GM23338 (cell line): ENCODE measurements at regions not wholly inside any gene's neighbourhood (a gene's known extent, or its start where the extent isn't known, plus 50 kb on each side); places are given as distances from the start of the nearest gene placed in this dataset.

ENCODE experiments used
- ATAC-seq: fragments of 200-7000 bp; cut with Tn5 transposase; 3 replicates; pipeline ENCODE4 v1.9.1; 2020
- DNase-seq: peaks from one replicate; pipeline ENCODE4 v3.0.0-alpha.2; 2015; ENCODE audit warnings: low spot score
- H2AFZ ChIP-seq: fragments of 200-600 bp; sonication (generic); 2 replicates; pipeline ENCODE4 v1.8.0; 2016; ENCODE audit warnings: antibody characterized with exemption, mild to moderate bottlenecking, moderate library complexity
- H3F3A ChIP-seq: fragments of 200-600 bp; sonication (generic); replicated peaks from 2 replicates; pipeline ENCODE4 v1.8.0; 2017; ENCODE audit warnings: antibody characterized with exemption, mixed run types, low read depth
- H3K27ac ChIP-seq: fragments of 200-600 bp; sonication (generic); 2 replicates; pipeline ENCODE4 v1.6.1; 2016; ENCODE audit warnings: low read depth
- H3K27me3 ChIP-seq: fragments of 200-600 bp; sonication (generic); 2 replicates; pipeline ENCODE4 v1.8.0; 2016; ENCODE audit warnings: mild to moderate bottlenecking, mixed run types, moderate library complexity; ENCODE audit not compliant: insufficient read depth
- H3K36me3 ChIP-seq: fragments of 200-600 bp; sonication (generic); 2 replicates; pipeline ENCODE4 v1.8.0; 2016; ENCODE audit warnings: mild to moderate bottlenecking; ENCODE audit not compliant: insufficient read depth
- H3K4me1 ChIP-seq: fragments of 200-600 bp; sonication (generic); 2 replicates; pipeline ENCODE4 v1.8.0; 2016; ENCODE audit warnings: mild to moderate bottlenecking, moderate library complexity; ENCODE audit not compliant: insufficient read depth
- H3K4me2 ChIP-seq: fragments of 200-600 bp; sonication (generic); 2 replicates; pipeline ENCODE4 v1.7.1; 2017; ENCODE audit warnings: mixed run types
- H3K4me3 ChIP-seq: fragments of 200-600 bp; sonication (generic); 2 replicates; pipeline ENCODE4 v1.6.1; 2016; ENCODE audit warnings: mixed run types
- H3K79me2 ChIP-seq: fragments of 200-600 bp; sonication (generic); replicated peaks from 2 replicates; pipeline ENCODE4 v1.8.0; 2017; ENCODE audit warnings: mild to moderate bottlenecking; ENCODE audit not compliant: insufficient read depth
- H3K9me2 ChIP-seq: fragments of 200-600 bp; sonication (generic); 2 replicates; pipeline ENCODE4 v1.8.0; 2017; ENCODE audit not compliant: insufficient read depth
- H4K20me1 ChIP-seq: fragments of 200-600 bp; sonication (generic); replicated peaks from 2 replicates; pipeline ENCODE4 v1.8.0; 2017; ENCODE audit warnings: mild to moderate bottlenecking; ENCODE audit not compliant: insufficient read depth
- H3K27ac Mint-ChIP-seq: 2 replicates; pipeline ENCODE4 v1.8.0; 2020; ENCODE audit warnings: inconsistent platforms, mild to moderate bottlenecking, moderate library complexity, mixed read lengths
- H3K27me3 Mint-ChIP-seq: 3 replicates; pipeline ENCODE4 v1.8.0; 2022; ENCODE audit warnings: low read depth, mild to moderate bottlenecking, moderate library complexity, mixed read lengths, inconsistent platforms; ENCODE audit not compliant: insufficient read depth, poor library complexity
- H3K36me3 Mint-ChIP-seq: 3 replicates; pipeline ENCODE4 v1.8.0; 2021; ENCODE audit warnings: low read depth, mild to moderate bottlenecking, inconsistent platforms, moderate library complexity, mixed read lengths
- H3K4me1 Mint-ChIP-seq: 3 replicates; pipeline ENCODE4 v1.8.0; 2020; ENCODE audit warnings: mild to moderate bottlenecking, inconsistent platforms, mixed read lengths
- H3K4me3 Mint-ChIP-seq: 3 replicates; pipeline ENCODE4 v1.8.0; 2021; ENCODE audit warnings: moderate library complexity, mild to moderate bottlenecking, inconsistent platforms, mixed read lengths
- H3K9me3 Mint-ChIP-seq: 3 replicates; pipeline ENCODE4 v1.8.0; 2020; ENCODE audit warnings: moderate library complexity, mild to moderate bottlenecking, inconsistent platforms, mixed read lengths
- CREB1 ChIP-seq: fragments of 250-450 bp; sonication (Bioruptor Pico); IDR thresholded peaks from 2 replicates; pipeline ENCODE4 v1.5.0; 2020; ENCODE audit warnings: low read depth, mild to moderate bottlenecking, moderate library complexity
- EZH2 ChIP-seq: fragments of 200-600 bp; sonication (generic); IDR thresholded peaks from one replicate; pipeline ENCODE4 v1.8.0; 2017; ENCODE audit warnings: antibody characterized with exemption, mild to moderate bottlenecking, low read depth; ENCODE audit not compliant: unreplicated experiment
- EZH2phosphoT487 ChIP-seq: fragments of 200-600 bp; sonication (generic); IDR thresholded peaks from one replicate; pipeline ENCODE4 v1.8.1; 2018; ENCODE audit warnings: antibody characterized with exemption; ENCODE audit not compliant: unreplicated experiment
- JUNB ChIP-seq: IDR thresholded peaks from one replicate; pipeline ENCODE4 v1.6.1; 2016; ENCODE audit warnings: antibody characterized with exemption; ENCODE audit not compliant: unreplicated experiment
- NANOG ChIP-seq: IDR thresholded peaks from 2 replicates; pipeline ENCODE4 v1.6.1; 2016; ENCODE audit warnings: antibody characterized with exemption, borderline replicate concordance
- POLR2AphosphoS5 ChIP-seq: IDR thresholded peaks from 2 replicates; pipeline ENCODE4 v1.6.1; 2016; ENCODE audit warnings: antibody characterized with exemption, low read depth
- STAT1 ChIP-seq: IDR thresholded peaks from one replicate; pipeline ENCODE4 v1.6.1; 2016; ENCODE audit warnings: antibody characterized with exemption; ENCODE audit not compliant: unreplicated experiment
- ZNF114 ChIP-seq: fragments of 250-450 bp; sonication (Bioruptor Pico); IDR thresholded peaks from 2 replicates; pipeline ENCODE4 v1.5.0; 2020; ENCODE audit warnings: mild to moderate bottlenecking, moderate library complexity
- ZNF331 ChIP-seq: fragments of 250-450 bp; sonication (Bioruptor Pico); IDR thresholded peaks from 2 replicates; pipeline ENCODE4 v1.5.0; 2020; ENCODE audit warnings: low read depth, mild to moderate bottlenecking, moderate library complexity
- TF ChIP-seq, protein P1 (sequence below): IDR thresholded peaks from 2 replicates; pipeline ENCODE4 v1.6.1; 2016; ENCODE audit warnings: antibody characterized with exemption
- TF ChIP-seq, protein P2 (sequence below): fragments of 250-450 bp; sonication (Bioruptor Pico); IDR thresholded peaks from 2 replicates; pipeline ENCODE4 v1.5.0; 2020; ENCODE audit warnings: mild to moderate bottlenecking, moderate library complexity
- TF ChIP-seq, protein P3 (sequence below): IDR thresholded peaks from one replicate; pipeline ENCODE4 v1.6.1; 2018; ENCODE audit warnings: antibody characterized with exemption; ENCODE audit not compliant: unreplicated experiment

DNA sequence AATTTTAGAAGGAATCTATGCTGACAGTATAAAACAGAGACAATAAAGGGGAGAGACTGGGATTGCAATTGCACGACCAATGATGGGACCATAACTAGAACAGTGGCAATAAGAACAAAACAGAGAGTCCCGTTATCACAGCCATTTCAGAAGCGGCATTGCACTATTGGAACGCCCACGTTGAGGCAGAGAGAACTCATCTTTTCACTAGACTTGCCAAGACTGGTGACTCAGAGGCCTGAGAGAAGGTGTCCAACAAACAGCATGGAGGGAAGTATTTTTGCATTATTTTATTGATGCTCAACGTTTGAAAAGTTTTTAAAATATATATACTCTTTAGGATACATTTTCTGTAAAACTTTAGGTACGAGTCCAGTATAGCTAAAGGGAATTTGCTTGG is 737.7 kb downstream of the TLE1 start:
- no peaks in the 10 kb centered on the region for H3K4me1 Mint-ChIP-seq
- Histone ChIP-seq H3K4me3 (no peak overlapping the region), H3K27me3 (no peaks in the 10 kb centered on the region), H2AFZ (no peak overlapping the region), H3K36me3 (no peaks in the 10 kb centered on the region), H3K79me2 (no peaks in the 10 kb centered on the region), H3K4me2 (no peak overlapping the region), H3K9me2 (no peaks in the 10 kb centered on the region), H3K27ac (no peak overlapping the region), H4K20me1 (no peaks in the 10 kb centered on the region), H3F3A (no peaks in the 10 kb centered on the region), H3K4me1 (peaks cover 6% of the 10 kb centered on the region)
- H3K9me3 Mint-ChIP-seq: no peaks in the 10 kb centered on the region
- DNase-seq (no peak), ATAC-seq (no peak)
- no peak overlapping the region for H3K27ac Mint-ChIP-seq
- no peak overlapping the region for H3K4me3 Mint-ChIP-seq
- no peaks in the 10 kb centered on the region for H3K27me3 Mint-ChIP-seq
- TF ChIP-seq EZH2phosphoT487 (no peak), JUNB (no peak), CREB1 (CRISPR knock-in tag) (no peak), ZNF331 (no peak), EZH2 (no peak), POLR2AphosphoS5 (no peak), NANOG (no peak), ZNF114 (no peak), STAT1 (no peak)
- TF ChIP-seq, protein P1, sequence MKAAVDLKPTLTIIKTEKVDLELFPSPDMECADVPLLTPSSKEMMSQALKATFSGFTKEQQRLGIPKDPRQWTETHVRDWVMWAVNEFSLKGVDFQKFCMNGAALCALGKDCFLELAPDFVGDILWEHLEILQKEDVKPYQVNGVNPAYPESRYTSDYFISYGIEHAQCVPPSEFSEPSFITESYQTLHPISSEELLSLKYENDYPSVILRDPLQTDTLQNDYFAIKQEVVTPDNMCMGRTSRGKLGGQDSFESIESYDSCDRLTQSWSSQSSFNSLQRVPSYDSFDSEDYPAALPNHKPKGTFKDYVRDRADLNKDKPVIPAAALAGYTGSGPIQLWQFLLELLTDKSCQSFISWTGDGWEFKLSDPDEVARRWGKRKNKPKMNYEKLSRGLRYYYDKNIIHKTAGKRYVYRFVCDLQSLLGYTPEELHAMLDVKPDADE: no peak
- TF ChIP-seq, protein P2, sequence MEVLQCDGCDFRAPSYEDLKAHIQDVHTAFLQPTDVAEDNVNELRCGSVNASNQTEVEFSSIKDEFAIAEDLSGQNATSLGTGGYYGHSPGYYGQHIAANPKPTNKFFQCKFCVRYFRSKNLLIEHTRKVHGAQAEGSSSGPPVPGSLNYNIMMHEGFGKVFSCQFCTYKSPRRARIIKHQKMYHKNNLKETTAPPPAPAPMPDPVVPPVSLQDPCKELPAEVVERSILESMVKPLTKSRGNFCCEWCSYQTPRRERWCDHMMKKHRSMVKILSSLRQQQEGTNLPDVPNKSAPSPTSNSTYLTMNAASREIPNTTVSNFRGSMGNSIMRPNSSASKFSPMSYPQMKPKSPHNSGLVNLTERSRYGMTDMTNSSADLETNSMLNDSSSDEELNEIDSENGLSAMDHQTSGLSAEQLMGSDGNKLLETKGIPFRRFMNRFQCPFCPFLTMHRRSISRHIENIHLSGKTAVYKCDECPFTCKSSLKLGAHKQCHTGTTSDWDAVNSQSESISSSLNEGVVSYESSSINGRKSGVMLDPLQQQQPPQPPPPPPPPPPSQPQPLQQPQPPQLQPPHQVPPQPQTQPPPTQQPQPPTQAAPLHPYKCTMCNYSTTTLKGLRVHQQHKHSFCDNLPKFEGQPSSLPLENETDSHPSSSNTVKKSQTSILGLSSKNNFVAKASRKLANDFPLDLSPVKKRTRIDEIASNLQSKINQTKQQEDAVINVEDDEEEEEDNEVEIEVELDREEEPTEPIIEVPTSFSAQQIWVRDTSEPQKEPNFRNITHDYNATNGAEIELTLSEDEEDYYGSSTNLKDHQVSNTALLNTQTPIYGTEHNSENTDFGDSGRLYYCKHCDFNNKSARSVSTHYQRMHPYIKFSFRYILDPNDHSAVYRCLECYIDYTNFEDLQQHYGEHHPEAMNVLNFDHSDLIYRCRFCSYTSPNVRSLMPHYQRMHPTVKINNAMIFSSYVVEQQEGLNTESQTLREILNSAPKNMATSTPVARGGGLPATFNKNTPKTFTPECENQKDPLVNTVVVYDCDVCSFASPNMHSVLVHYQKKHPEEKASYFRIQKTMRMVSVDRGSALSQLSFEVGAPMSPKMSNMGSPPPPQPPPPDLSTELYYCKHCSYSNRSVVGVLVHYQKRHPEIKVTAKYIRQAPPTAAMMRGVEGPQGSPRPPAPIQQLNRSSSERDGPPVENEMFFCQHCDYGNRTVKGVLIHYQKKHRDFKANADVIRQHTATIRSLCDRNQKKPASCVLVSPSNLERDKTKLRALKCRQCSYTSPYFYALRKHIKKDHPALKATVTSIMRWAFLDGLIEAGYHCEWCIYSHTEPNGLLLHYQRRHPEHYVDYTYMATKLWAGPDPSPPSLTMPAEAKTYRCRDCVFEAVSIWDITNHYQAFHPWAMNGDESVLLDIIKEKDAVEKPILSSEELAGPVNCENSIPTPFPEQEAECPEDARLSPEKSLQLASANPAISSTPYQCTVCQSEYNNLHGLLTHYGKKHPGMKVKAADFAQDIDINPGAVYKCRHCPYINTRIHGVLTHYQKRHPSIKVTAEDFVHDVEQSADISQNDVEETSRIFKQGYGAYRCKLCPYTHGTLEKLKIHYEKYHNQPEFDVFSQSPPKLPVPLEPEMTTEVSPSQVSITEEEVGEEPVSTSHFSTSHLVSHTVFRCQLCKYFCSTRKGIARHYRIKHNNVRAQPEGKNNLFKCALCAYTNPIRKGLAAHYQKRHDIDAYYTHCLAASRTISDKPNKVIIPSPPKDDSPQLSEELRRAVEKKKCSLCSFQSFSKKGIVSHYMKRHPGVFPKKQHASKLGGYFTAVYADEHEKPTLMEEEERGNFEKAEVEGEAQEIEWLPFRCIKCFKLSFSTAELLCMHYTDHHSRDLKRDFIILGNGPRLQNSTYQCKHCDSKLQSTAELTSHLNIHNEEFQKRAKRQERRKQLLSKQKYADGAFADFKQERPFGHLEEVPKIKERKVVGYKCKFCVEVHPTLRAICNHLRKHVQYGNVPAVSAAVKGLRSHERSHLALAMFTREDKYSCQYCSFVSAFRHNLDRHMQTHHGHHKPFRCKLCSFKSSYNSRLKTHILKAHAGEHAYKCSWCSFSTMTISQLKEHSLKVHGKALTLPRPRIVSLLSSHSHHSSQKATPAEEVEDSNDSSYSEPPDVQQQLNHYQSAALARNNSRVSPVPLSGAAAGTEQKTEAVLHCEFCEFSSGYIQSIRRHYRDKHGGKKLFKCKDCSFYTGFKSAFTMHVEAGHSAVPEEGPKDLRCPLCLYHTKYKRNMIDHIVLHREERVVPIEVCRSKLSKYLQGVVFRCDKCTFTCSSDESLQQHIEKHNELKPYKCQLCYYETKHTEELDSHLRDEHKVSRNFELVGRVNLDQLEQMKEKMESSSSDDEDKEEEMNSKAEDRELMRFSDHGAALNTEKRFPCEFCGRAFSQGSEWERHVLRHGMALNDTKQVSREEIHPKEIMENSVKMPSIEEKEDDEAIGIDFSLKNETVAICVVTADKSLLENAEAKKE (CRISPR knock-in tag): no peak
- TF ChIP-seq, protein P3, sequence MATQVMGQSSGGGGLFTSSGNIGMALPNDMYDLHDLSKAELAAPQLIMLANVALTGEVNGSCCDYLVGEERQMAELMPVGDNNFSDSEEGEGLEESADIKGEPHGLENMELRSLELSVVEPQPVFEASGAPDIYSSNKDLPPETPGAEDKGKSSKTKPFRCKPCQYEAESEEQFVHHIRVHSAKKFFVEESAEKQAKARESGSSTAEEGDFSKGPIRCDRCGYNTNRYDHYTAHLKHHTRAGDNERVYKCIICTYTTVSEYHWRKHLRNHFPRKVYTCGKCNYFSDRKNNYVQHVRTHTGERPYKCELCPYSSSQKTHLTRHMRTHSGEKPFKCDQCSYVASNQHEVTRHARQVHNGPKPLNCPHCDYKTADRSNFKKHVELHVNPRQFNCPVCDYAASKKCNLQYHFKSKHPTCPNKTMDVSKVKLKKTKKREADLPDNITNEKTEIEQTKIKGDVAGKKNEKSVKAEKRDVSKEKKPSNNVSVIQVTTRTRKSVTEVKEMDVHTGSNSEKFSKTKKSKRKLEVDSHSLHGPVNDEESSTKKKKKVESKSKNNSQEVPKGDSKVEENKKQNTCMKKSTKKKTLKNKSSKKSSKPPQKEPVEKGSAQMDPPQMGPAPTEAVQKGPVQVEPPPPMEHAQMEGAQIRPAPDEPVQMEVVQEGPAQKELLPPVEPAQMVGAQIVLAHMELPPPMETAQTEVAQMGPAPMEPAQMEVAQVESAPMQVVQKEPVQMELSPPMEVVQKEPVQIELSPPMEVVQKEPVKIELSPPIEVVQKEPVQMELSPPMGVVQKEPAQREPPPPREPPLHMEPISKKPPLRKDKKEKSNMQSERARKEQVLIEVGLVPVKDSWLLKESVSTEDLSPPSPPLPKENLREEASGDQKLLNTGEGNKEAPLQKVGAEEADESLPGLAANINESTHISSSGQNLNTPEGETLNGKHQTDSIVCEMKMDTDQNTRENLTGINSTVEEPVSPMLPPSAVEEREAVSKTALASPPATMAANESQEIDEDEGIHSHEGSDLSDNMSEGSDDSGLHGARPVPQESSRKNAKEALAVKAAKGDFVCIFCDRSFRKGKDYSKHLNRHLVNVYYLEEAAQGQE: no peak
- H3K36me3 Mint-ChIP-seq: no peaks in the 10 kb centered on the region
